ENCODE measurements at regions not wholly inside any gene's neighbourhood (a gene's known extent, or its start where the extent isn't known, plus 50 kb on each side); places are given as distances from the start of the nearest gene placed in this dataset.

DNA sequence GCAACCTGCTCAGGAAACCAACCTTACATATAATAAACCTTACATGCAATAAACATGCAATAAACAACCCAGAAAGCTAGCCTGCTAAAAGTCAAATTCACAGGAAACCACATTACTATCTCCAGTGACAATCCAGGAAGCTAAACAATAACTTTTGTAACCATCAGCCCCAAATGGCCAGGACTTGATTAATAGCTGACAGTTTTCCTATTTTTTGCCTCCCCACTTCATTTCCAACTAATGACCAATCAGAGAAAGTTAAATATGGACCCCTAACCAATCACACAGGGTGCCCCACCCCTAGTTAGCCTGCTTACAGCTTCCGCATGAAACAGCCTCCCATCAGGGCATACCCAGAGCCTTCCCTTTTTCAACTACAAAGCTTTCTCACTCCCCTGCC is 152.2 kb upstream of the LMNTD1 start:
- TF ChIP-seq, protein P1, sequence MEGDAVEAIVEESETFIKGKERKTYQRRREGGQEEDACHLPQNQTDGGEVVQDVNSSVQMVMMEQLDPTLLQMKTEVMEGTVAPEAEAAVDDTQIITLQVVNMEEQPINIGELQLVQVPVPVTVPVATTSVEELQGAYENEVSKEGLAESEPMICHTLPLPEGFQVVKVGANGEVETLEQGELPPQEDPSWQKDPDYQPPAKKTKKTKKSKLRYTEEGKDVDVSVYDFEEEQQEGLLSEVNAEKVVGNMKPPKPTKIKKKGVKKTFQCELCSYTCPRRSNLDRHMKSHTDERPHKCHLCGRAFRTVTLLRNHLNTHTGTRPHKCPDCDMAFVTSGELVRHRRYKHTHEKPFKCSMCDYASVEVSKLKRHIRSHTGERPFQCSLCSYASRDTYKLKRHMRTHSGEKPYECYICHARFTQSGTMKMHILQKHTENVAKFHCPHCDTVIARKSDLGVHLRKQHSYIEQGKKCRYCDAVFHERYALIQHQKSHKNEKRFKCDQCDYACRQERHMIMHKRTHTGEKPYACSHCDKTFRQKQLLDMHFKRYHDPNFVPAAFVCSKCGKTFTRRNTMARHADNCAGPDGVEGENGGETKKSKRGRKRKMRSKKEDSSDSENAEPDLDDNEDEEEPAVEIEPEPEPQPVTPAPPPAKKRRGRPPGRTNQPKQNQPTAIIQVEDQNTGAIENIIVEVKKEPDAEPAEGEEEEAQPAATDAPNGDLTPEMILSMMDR (conservative IDR thresholded peaks at IDR 0.05; ENCODE audit: low read length), result no peak
- no peak for TF ChIP-seq EZH2phosphoT487 (IDR thresholded peaks at IDR 0.05; ENCODE audit: borderline replicate concordance, low read depth, low read length)
